Eye (tissue), 1 donor: ENCODE measurements at regions not wholly inside any gene's neighbourhood (a gene's known extent, or its start where the extent isn't known, plus 50 kb on each side); places are given as distances from the start of the nearest gene placed in this dataset.

Experiments used
- DNase-seq: peaks from one replicate; pipeline ENCODE4 v3.0.0-alpha.2; 2015

DNA sequence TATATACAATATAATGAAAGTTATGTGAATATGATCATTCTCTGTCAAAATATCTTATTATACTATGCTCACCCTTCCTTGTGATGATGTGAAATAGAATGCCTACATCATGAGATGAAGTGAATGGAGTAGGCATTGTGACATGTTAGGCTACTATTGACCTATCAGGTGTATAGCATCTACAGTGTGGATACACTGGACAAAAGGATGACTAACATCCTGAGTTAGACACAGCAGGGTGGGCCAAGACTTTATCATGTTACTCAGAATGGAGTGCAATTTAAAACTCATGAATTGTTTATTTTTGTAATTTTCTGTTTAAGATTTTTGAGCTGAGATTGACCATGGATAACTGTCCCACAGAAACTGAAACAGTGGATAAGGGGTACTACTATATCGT lies 53.4 kb upstream of the NAV3 start:
- no peak for DNase-seq

DNA sequence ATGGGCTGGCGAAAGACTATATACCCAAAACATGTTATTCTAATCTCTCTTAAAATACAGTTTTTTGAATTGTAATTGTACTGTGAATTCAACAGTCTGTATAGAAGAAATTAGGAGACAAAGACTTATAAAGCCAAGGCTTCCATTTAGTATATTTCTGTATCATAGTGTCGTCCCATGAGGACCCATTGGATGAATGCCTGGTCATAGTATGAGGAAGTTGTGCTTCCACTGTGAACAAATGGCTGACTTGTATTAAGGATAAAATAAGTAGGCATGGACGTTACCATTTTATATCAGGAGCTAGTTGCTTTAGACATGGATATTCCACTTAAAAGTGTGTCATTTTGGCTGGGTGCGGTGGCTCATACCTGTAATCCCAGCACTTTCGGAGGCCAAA lies 55.9 kb upstream of the NAV3 start:
- DNase-seq: no peak

DNA sequence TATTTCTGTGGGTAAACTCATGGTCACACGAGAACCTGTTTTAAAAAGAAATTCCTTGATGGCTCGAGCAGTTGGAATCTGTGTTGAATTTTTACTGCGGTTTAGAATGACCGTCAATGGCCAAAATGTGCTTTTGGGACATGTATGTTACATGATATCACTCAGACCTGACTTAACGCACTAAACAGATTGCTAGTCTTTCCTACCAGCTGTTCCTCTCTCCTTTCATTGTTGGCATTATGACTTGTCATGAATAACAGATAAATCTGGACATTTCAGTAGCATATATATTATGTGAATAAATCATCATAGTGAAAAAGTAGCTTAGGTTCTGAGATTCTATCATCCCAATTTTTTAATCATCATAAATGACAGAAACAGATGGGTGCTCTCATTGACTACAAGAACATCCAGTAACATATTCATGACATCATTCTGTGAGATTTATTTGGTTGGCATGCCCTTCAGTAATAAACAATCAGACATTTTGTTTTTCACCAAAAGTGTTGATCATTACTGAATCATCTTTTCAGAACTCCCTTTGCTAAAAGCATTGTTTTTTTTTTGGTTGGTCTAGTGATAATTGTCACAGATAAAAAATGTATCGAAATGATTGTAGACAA lies 57.9 kb upstream of the NAV3 start:
- DNase-seq: no peak

DNA sequence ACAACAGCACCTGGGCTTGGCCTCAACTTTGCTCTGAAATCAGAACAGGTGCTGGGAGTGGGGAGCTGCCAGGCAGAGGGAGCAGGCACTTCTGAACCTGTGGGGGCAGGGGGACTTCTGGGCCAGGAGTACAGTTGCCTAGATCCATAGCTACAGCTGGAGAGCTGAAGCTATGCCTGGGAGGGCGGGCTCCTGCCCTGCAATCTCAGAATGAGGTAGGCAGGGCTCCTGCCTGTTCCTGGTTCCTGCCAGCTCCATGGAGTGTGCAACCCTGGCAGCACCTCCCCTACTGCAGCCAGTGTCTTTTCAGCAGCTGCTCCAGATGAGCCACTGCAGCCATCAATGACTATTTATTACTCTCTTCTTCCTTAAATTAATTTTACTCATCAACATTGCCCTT lies 62.1 kb upstream of the NAV3 start:
- no peak for DNase-seq

DNA sequence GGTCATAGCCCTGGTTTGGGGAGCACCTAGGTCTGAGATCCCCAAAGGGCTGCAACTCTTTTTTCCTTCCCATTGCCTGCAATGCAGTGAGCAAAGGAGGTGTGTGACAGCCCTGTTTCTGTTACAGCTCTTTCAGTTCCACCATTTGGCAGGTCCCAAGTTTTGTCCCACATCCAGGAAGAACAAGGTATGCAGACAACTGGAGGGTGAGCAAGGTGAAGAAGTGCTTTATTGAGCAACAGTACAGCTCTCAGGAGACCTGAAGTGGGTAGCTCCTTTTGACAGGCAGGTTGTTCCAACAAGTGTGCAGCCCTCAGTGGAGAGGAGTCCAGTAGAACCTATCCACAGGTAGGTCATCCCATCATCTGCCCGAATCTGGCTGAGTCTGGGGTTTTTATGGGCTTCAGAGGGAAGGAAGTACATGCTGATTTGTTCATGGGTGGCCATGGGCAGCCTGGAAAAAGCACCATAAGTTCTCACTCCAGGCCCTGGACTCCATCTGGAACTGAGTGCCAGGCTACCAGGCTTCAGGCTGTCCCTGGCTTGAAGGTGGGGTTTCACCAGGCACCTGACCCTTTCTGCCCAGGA lies 62.8 kb upstream of the NAV3 start:
- DNase-seq: no peak

DNA sequence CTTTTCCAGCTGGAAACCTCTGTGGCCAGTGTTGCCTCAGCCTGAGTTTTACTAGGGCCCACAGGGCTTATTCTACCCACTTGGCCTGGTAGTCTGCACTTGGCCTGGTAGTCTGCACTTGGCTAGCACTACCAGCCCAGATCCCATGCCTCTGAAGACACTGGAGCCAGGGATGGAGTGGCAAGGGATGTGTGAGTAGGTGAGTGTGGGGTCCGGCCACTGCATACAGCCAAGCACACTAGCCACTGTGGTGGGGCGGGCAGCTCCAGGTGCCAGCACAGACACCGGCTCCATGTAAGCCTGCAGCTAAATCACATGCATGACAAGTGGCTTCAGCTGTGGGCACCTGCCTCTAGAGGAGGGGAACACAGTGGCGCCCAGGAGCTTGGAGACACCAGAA lies 63.4 kb upstream of the NAV3 start:
- no peak for DNase-seq

DNA sequence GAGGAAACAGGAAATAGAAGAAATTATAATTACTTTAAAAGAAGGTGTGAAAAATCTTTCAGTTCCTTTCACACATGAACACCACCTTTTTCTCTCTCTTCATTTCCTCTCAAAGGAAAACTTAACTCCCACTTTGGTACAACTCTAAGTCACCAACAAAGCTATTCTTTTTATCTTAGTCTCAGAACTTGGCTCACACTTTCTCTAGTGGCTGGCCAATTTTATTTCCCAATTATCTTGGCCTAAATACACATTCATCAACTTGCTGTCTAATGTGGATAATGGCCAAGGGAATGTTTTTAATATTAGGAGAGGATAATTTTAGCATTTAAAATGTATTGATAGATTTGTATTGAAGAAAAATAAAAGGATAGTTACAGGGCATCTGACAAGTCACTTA lies 64.5 kb upstream of the NAV3 start:
- DNase-seq: no peak

DNA sequence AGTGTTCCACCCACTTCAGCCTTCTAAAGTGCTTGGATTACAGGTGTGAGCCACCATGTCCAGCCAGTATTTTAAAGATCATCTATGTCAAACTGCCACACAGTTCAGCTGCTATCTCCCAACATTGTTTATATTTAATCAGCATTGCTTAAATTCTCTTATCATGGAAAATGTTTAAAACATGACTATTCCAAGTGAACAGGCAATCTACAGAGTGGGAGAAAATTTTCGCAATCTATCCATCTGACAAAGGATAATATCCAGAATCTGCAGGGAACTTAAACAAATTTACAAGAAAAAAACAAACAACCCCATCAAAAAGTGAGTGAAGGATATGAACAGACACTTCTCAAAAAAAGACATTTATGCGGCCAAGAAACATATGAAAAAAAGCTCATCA lies 69.4 kb upstream of the NAV3 start:
- DNase-seq: no peak

DNA sequence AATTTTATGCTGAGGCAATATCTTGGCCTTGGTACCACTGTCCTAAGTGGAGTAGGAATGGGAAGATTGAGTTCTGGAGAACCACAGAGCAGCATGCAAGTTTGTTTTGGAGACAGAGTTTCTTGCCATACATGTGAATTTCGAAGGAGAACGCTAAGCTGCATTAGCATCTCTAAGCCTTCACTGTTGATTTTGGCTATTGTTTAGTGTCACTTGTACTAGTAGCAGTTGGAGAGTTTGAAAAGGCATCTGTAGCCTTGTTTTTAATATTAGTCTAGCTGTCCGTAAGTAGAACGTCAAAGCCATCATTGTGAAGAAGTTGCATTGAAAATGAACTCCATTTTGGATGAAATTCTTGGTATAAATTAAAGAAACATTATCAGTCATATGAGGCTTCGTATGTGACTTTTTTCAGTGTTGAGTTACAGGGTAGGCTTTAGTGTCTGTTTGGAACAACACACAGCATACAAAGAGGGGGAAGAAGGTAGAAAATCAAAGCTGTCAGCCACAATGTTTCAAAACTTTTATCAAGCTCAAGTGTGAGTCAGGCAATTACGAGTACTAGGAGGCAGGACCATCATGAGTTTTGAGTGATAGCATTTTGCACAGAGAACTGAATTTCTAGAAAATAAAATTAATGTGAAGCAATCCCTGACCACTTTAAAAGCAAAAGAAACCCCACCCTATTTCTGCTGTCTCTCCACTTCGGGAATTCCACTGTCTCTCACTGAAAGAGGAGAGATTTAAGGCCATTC lies 70.2 kb upstream of the NAV3 start:
- DNase-seq: no peak

DNA sequence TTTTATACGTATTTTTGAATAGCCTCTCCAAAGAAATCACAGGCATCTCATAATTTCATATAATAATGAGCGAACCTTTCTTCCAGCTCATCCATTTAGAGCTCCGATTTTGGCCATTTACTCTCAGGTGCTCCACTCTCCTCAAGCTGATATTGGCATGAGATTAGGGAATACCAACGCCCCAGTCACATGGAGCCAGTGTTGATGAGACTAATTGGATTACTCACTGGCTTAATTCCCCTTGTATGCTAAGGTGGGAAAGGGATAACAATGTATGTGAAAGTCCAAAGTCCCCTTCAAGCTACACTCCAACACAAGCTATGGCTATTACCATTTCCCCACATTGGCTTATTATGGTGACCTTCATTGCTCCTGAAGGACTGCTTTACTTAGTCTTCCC lies 76.6 kb upstream of the NAV3 start:
- no peak for DNase-seq

DNA sequence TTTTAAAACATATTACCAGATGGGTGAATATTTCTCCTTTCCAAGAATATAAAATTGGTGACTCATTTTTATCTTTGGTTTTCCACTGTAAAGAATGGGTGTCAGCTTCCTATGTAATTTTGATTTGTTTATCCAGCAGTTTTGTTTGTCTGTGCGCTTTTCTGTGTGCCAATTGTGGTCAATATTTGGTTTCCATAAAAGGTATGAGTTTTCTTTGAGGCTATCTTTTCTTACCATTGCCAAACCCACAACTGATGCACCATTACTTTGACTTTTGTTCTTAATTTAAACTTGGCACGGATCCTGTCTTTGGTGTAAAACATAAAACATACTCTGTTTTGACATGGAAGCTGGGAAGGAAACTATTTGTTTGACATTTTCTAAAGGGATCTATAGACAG lies 78.8 kb upstream of the NAV3 start:
- DNase-seq: peak; percentile 44

DNA sequence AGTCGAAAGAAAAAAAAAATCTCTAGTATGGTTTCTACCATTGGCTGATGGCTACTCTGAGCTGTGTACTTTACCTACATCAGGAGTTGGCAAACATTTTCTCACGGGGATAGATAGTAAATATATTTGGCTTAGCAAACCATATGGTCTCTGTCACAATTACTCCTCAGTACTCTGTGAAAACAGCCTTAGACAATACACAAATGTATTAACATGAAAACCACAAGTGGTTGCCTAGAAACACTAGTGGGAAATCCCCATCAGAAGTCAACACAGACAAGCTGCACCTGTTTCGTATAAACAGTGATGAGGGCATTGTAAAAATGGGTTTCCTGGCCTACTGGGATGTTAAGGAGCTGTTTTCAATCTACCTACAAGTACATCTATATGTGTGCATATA lies 84.6 kb upstream of the NAV3 start:
- no peak for DNase-seq

DNA sequence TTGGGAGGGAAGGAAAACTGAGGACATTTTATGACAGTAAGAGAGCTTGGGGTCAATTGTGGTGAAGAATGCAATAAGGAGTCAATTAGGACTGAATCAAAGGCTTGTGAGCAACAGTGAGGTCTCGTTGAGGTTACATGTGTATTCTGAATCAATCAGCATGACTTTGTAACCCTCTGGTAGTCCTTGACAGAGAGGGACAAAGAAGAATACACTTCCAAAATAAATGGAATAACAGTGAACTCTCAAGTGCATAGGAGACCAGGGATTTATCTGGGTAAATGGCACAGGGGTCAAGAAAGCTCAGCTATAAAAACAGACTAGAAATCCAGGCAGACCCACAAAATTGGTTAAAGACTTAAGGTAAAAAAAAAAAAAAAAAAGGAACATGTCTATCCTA lies 85.1 kb upstream of the NAV3 start:
- no peak for DNase-seq

DNA sequence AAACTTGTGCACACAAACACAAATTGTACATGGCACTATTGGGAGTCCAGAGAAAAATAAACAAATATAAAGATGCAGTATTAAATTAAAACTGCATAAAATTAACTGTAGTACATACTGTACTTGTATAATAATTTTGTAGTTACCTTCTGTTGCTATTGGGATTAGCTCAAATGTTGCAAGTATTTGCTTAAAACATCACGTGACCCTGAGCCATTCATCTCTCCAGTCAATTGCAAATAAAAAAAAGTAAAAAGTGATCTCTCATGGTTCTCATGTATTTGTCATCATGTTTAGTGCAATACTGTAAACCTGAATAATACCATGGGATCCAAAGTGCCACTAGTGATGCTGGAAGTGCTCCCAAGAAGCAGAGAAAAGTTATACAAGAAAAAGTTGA lies 88.1 kb upstream of the NAV3 start:
- DNase-seq: no peak

DNA sequence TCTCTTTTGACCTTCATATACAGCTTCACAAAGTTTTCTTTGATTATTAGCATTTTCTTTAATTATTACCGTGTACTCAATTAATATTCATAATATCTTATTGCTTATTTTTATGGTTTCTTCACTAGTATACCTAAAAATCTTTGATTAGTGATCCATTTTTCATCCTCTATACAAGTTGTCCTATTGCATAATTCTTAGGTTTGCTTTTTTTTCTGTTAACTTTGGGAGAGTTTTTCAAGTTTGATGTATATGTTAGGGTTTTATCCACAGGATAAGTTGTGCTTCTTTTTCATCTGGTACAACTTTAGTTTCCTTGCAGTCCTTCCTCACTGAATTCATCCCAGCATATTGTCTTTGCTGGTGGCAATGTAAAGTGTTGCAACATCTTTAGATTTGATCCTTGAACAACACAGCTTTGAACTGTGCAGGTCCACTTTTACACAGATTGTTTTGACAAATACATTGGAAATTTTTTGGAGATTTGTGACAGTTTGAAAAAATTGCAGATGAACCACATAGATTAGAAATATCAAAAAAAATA lies 88.6 kb upstream of the NAV3 start:
- no peak for DNase-seq

DNA sequence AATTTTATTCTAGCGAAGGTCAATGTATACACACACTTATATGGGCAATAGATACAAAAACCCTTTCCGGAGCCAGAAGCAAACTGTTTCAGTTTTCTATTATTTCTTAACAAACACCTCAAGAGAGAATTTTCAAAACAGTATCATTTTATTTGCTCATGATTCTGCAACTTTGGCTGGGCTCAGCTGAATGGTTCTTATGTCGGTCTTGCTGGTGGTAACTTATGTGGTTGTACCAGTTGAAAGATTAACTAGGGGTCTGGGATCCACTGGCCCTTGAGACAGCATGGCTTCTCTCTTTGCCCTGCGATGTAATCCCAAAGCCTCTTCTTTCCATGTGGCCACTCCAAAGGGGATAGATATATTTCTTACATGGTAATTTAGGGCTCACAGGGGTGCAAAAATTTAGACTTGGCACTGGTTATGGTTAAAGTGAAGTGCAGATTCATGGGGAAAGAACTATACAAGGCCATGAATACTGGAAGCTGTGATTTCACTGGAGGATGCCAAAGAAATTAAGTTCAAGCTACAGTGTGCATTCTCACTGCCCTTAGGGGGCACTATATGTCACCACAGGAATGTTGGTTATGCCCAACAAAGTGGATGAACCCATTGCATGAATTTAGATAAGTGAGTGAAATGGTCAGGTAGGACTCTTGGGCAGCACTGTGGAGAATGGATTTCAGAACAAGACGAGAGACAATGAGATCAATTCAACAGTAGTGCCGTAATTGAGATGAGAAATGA lies 94.3 kb upstream of the NAV3 start:
- DNase-seq: no peak

DNA sequence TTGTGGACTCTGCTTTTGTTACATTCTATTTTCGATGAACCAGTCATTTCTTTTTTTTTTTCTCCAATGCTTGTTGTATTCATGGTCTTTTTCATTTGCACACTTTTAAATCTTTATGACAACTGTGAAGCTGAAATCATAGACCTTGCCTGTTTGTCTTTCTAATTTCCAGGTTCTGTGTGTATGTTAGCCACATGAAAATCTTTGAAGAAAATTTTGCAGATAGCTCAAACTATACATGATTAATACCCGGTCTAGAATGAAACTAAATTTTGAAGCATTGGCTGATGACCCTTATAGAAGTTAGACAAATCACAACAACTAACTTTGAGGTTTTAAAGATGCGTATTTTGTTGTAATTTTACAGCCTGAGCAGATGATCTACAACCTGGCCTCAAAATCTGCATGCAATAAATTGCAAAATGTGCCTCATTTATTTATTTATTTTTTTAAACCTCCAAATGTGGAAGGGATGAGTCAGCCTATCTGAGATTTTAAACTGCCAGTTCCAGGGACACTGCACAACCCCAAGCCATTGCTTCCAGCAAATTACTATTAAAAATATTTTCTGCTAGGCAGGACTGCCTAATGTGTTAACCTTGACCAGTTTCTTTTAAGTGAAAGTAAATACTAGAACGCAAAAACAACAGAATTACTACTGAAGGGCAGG lies 96.3 kb upstream of the NAV3 start:
- no peak for DNase-seq

DNA sequence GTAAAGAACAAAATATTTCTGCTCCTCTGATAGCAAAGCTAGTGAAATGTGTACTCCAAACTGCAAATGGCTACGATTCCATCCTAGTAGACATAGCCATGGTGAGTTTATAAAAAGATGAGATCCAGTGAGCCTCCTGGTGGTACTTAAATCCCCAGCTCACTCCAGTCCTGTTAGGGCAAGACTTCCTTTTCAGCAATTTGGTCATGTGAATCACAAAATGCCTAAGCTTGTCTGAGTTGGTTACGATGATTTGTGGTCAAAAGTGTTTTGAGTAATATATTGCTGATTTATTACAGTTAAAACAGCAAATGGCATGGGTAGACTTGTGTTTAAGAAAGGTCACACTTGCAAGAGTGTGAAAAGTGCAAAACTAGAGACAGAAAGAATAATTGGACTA lies 102.7 kb upstream of the NAV3 start:
- DNase-seq: no peak

DNA sequence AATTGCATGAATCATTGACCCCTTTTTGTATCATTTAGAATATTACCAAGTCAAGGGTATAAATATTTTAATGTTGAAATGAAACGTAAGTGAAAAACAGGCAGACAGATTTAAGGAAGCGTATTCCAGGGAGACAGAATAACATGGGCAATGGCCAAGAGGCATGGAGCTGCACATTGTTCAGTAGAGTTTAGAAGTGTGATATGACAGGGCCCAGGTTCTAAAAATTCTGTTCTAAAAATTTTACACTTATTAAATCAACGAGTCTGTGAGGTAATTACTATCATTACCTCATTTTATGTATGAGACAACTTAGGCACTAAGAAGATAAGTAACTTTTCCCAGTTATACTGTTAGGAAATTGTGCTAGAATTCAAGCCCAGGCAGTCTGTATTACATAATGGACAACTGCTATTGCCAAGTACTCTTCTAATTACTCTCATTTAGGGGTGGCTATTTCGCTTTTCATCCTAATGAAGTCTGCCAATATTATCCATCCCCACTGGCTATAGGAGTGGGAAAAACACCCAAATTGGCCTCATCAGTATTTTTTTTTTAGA lies 103.2 kb upstream of the NAV3 start:
- DNase-seq: no peak

DNA sequence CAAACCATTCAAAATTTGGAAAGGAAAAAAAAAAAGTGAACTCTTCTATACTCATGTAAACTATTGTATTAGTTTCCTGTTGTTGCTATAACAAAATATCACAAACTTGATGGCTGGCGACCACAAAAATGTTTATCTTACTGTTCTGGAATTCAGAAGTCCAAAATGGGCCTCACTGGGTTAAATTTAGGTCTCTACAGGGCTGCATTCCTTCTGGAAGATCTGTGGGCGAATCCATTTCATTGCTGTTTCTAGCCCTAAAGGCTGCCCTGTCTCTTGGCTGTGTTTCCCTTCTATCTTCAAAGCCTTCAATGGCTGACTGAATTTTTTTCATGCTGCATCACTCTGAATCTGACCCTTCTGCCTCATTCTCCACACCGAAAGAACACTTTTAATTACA lies 105.1 kb upstream of the NAV3 start:
- DNase-seq: no peak

DNA sequence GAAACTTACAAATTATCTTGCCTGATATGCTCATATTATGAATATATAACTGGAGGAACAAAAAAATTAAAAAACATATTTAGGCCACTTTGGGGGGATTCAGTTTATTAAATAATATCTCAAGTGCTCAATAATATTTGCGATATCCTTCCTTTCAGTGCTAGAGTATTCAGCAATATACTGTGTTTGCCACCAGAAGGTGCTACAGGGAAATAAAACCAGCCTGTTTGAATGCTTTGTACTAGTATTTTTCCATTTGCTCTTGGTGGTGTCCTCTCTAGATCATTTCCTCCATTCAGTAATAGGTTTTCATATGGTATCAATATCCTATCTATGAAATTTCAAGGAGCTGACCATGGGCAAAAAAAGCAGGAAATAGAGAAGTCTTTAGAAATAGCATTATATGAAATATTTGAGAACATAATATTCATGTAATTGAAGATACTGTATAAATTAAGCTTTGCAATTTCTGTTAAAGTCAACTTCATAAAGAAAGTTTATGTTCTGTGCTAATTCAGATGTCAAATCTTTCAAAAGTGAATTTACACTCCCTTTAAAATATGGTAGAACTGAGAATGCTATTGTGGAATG lies 106.2 kb upstream of the NAV3 start:
- DNase-seq: peak; percentile 42

DNA sequence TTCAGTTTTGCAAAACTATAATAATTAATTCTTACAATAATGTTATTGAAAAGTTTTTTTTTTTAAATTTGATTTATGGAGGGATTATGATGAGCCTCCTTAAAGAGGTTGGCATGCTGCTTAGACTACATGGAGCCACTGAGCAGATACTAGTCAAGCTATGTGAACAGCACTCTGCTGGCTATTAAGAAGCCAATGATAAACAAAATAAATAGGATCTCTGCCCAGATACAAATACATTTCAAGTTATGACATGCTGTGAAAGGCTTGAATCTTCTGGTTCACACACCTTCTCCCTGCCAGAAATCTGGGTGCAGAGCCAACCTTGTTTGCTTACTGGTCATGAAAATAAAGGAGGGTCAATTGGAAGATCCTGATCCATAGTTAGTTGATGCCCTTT lies 107.4 kb upstream of the NAV3 start:
- DNase-seq: no peak
